Effector memory CD8-positive, alpha-beta T cell (primary cell): ENCODE measurements at regions not wholly inside any gene's neighbourhood (a gene's known extent, or its start where the extent isn't known, plus 50 kb on each side); places are given as distances from the start of the nearest gene placed in this dataset.
"Not testable (repeated sequence)": the region's sequence is repeated elsewhere in the genome, so short reads cannot be mapped to it uniquely, and the experiment has no call there.

Experiments
- ATAC-seq: fragments of 150-1000 bp; cut with Tn5 transposase; replicated peaks from 2 replicates; pipeline ENCODE4 v1.10.0; 2021; ENCODE audit warnings: mild to moderate bottlenecking, moderate library complexity
- DNase-seq, 3 experiments: peaks; one replicate each; pipeline ENCODE4 v3.0.0; 2021
- H3K27ac Mint-ChIP-seq, 2 donors: one replicate each; pipeline ENCODE4 v1.8.0; 2022; ENCODE audit warnings: mild to moderate bottlenecking in 2 of 2, mixed read lengths in 2 of 2, moderate library complexity in 2 of 2
- H3K27me3 Mint-ChIP-seq, 2 donors: one replicate each; pipeline ENCODE4 v1.8.0; 2022; ENCODE audit warnings: mixed read lengths in 2 of 2
- H3K36me3 Mint-ChIP-seq: one replicate; pipeline ENCODE4 v1.8.0; 2022; ENCODE audit warnings: mild to moderate bottlenecking, moderate library complexity, mixed read lengths; ENCODE audit not compliant: insufficient read depth
- H3K4me1 Mint-ChIP-seq, 2 donors: one replicate each; pipeline ENCODE4 v1.8.0; 2022; ENCODE audit warnings: low read depth in 2 of 2, mixed read lengths in 2 of 2
- H3K4me3 Mint-ChIP-seq, 2 donors: one replicate each; pipeline ENCODE4 v1.8.0; 2022; ENCODE audit warnings: mild to moderate bottlenecking in 2 of 2, mixed read lengths in 2 of 2, moderate library complexity in 2 of 2
- H3K9me3 Mint-ChIP-seq, 2 donors: one replicate each; pipeline ENCODE4 v1.8.0; 2022; ENCODE audit warnings: mixed read lengths in 2 of 2

- DNase-seq = no peak
Observed at GRCh38 chr12:88365403-88365802, 214.9 kb downstream of the KITLG start.

GRCh38 chr12:88366101-88366500 lies 214.2 kb downstream of the KITLG start:
- no peak overlapping the region for H3K4me3 Mint-ChIP-seq
- H3K27ac Mint-ChIP-seq = no peak overlapping the region
- no peaks in the 10 kb centered on the region for H3K9me3 Mint-ChIP-seq
- H3K4me1 Mint-ChIP-seq = no peaks in the 10 kb centered on the region
- no peak for ATAC-seq
- H3K27me3 Mint-ChIP-seq = no peaks in the 10 kb centered on the region
- no peak for DNase-seq
- no peaks in the 10 kb centered on the region for H3K36me3 Mint-ChIP-seq

More at GRCh38 chr12:88365403-88365802, 214.9 kb downstream of the KITLG start:
- Mint-ChIP-seq H3K4me1 (no peaks in the 10 kb centered on the region), H3K27ac (no peak overlapping the region), H3K36me3 (no peaks in the 10 kb centered on the region), H3K9me3 (peaks cover under 1 to 2% of the 10 kb centered on the region in 2 donors), H3K27me3 (no peaks in the 10 kb centered on the region), H3K4me3 (no peak overlapping the region)
- ATAC-seq = no peak

GRCh38 chr12:88367231-88367630 lies 213.0 kb downstream of the KITLG start:
- H3K4me3 Mint-ChIP-seq = no peak overlapping the region
- no peak for DNase-seq
- no peaks in the 10 kb centered on the region for H3K9me3 Mint-ChIP-seq
- no peak for ATAC-seq
- H3K36me3 Mint-ChIP-seq = no peaks in the 10 kb centered on the region
- H3K27ac Mint-ChIP-seq = no peak overlapping the region
- no peaks in the 10 kb centered on the region for H3K4me1 Mint-ChIP-seq
- no peaks in the 10 kb centered on the region for H3K27me3 Mint-ChIP-seq

- H3K4me1 Mint-ChIP-seq, H3K27me3 Mint-ChIP-seq, H3K36me3 Mint-ChIP-seq, H3K9me3 Mint-ChIP-seq, ATAC-seq, H3K27ac Mint-ChIP-seq, H3K4me3 Mint-ChIP-seq, DNase-seq: not testable (repeated sequence)
Observed at GRCh38 chr12:88368077-88368476, 212.2 kb downstream of the KITLG start.

- Mint-ChIP-seq H3K36me3 (no peaks in the 10 kb centered on the region), H3K4me1 (no peaks in the 10 kb centered on the region)
Observed at GRCh38 chr12:88371416-88372183, 208.7 kb downstream of the KITLG start.

GRCh38 chr12:88375306-88376305 lies 204.7 kb downstream of the KITLG start:
- no peak overlapping the region for H3K4me3 Mint-ChIP-seq
- DNase-seq (no peak), ATAC-seq (no peak)
- H3K9me3 Mint-ChIP-seq = no peaks in the 10 kb centered on the region
- no peaks in the 10 kb centered on the region for H3K27me3 Mint-ChIP-seq
- no peaks in the 10 kb centered on the region for H3K36me3 Mint-ChIP-seq
- H3K27ac Mint-ChIP-seq = no peak overlapping the region
- no peaks in the 10 kb centered on the region for H3K4me1 Mint-ChIP-seq

More at GRCh38 chr12:88371416-88372183, 208.7 kb downstream of the KITLG start:
- no peak for ATAC-seq
- H3K4me3 Mint-ChIP-seq = no peak overlapping the region
- no peaks in the 10 kb centered on the region for H3K9me3 Mint-ChIP-seq
- no peak overlapping the region for H3K27ac Mint-ChIP-seq
- no peaks in the 10 kb centered on the region for H3K27me3 Mint-ChIP-seq
- no peak for DNase-seq

GRCh38 chr12:88377973-88378372 lies 202.3 kb downstream of the KITLG start:
- no peaks in the 10 kb centered on the region for H3K4me1 Mint-ChIP-seq

GRCh38 chr12:88381466-88381865 lies 198.8 kb downstream of the KITLG start:
- DNase-seq = no peak
- no peaks in the 10 kb centered on the region for H3K4me1 Mint-ChIP-seq
- H3K9me3 Mint-ChIP-seq = no peaks in the 10 kb centered on the region
- H3K4me3 Mint-ChIP-seq = no peak overlapping the region
- no peak for ATAC-seq
- H3K36me3 Mint-ChIP-seq = no peaks in the 10 kb centered on the region
- no peak overlapping the region for H3K27ac Mint-ChIP-seq
- no peaks in the 10 kb centered on the region for H3K27me3 Mint-ChIP-seq

More at GRCh38 chr12:88377973-88378372, 202.3 kb downstream of the KITLG start:
- no peak overlapping the region for H3K4me3 Mint-ChIP-seq
- ATAC-seq (no peak), DNase-seq (no peak)
- no peaks in the 10 kb centered on the region for H3K9me3 Mint-ChIP-seq
- no peaks in the 10 kb centered on the region for H3K36me3 Mint-ChIP-seq
- no peaks in the 10 kb centered on the region for H3K27me3 Mint-ChIP-seq
- H3K27ac Mint-ChIP-seq = no peak overlapping the region

- no peaks in the 10 kb centered on the region for H3K4me1 Mint-ChIP-seq
- DNase-seq (no peak), ATAC-seq (no peak)
- H3K4me3 Mint-ChIP-seq = no peak overlapping the region
- H3K36me3 Mint-ChIP-seq = no peaks in the 10 kb centered on the region
- H3K9me3 Mint-ChIP-seq = peaks cover 0 to 3% of the 10 kb centered on the region in 2 donors
- no peak overlapping the region for H3K27ac Mint-ChIP-seq
- H3K27me3 Mint-ChIP-seq = no peaks in the 10 kb centered on the region
Observed at GRCh38 chr12:88383405-88383804, 196.9 kb downstream of the KITLG start.

GRCh38 chr12:88388566-88389540 lies 191.4 kb downstream of the KITLG start:
- H3K27ac Mint-ChIP-seq = no peak overlapping the region
- H3K27me3 Mint-ChIP-seq = no peaks in the 10 kb centered on the region
- peaks cover 2 to 7% of the 10 kb centered on the region in 2 donors for H3K9me3 Mint-ChIP-seq
- no peaks in the 10 kb centered on the region for H3K36me3 Mint-ChIP-seq
- H3K4me1 Mint-ChIP-seq = no peaks in the 10 kb centered on the region
- ATAC-seq (no peak), DNase-seq (no peak)
- no peak overlapping the region for H3K4me3 Mint-ChIP-seq

GRCh38 chr12:88390811-88391210 lies 189.5 kb downstream of the KITLG start:
- H3K36me3 Mint-ChIP-seq = peaks cover 5% of the 10 kb centered on the region
- H3K9me3 Mint-ChIP-seq = peaks cover 2 to 7% of the 10 kb centered on the region in 2 donors
- ATAC-seq (no peak), DNase-seq (no peak)
- no peak overlapping the region for H3K27ac Mint-ChIP-seq
- no peak overlapping the region for H3K4me3 Mint-ChIP-seq
- no peaks in the 10 kb centered on the region for H3K27me3 Mint-ChIP-seq
- H3K4me1 Mint-ChIP-seq = no peaks in the 10 kb centered on the region

GRCh38 chr12:88391556-88391955 lies 188.7 kb downstream of the KITLG start:
- Mint-ChIP-seq H3K4me3 (no peak overlapping the region), H3K4me1 (no peaks in the 10 kb centered on the region)
- DNase-seq = no peak

More at GRCh38 chr12:88391556-88391955, 188.7 kb downstream of the KITLG start:
- Mint-ChIP-seq H3K27me3 (no peaks in the 10 kb centered on the region), H3K9me3 (peaks cover 2 to 7% of the 10 kb centered on the region in 2 donors), H3K27ac (no peak overlapping the region), H3K36me3 (peaks cover 5% of the 10 kb centered on the region)
- ATAC-seq = no peak
